Stomach (tissue), 4 donors: ENCODE measurements at regions not wholly inside any gene's neighbourhood (a gene's known extent, or its start where the extent isn't known, plus 50 kb on each side); places are given as distances from the start of the nearest gene placed in this dataset.

Experiments used
- EP300 ChIP-seq: sonication (generic); formaldehyde crosslinking; IDR thresholded peaks from one replicate; pipeline ENCODE4 v1.6.1; 2017; ENCODE audit warnings: antibody characterized with exemption
- TF ChIP-seq, protein P1 (sequence below), 7 experiments: fragments of 450-650 bp in 4 of 7; fragments of 200-600 bp in 3 of 7; sonication (generic) in 3 of 7; IDR thresholded peaks; one replicate each; pipeline ENCODE4 v1.5.1; 2016 to 2019; ENCODE audit warnings: antibody characterized with exemption in 7 of 7, control low read depth in 2 of 7, mild to moderate bottlenecking in 1 of 7

DNA sequence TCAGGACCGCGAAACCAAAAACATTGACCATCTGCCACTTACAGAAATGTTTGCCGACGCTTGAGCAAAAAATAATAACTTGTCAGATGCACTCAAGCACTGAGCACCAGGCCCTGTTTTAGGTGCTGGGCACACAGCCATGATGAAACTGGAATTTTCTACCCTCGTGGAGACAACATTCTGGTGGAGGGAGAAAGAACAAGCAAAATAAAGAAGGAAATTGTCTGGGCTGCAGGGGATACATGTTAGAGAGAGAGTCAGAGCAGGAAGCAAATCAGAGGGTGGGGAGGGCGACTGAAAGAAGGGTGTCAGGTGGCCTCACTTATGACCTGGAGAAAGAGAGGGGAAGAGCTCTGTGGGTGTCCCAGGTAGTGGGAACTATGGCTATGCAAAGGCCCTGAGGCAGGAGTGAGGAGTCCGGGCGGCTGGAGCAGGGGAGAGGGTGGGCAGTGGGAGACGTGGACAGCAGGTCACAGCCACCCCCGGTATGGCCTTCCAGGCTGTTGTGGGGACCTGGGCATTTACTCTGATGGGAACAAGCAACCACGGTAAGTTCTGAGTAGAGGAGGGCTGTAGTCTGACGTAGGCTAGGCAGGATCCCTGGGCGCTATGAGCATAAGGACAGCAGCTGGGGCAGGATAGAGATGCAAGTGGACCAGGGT is 78.8 kb downstream of the MYEOV start:
- no peak for TF ChIP-seq EP300
- TF ChIP-seq, protein P1, sequence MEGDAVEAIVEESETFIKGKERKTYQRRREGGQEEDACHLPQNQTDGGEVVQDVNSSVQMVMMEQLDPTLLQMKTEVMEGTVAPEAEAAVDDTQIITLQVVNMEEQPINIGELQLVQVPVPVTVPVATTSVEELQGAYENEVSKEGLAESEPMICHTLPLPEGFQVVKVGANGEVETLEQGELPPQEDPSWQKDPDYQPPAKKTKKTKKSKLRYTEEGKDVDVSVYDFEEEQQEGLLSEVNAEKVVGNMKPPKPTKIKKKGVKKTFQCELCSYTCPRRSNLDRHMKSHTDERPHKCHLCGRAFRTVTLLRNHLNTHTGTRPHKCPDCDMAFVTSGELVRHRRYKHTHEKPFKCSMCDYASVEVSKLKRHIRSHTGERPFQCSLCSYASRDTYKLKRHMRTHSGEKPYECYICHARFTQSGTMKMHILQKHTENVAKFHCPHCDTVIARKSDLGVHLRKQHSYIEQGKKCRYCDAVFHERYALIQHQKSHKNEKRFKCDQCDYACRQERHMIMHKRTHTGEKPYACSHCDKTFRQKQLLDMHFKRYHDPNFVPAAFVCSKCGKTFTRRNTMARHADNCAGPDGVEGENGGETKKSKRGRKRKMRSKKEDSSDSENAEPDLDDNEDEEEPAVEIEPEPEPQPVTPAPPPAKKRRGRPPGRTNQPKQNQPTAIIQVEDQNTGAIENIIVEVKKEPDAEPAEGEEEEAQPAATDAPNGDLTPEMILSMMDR (IDR thresholded peaks at IDR 0.05) = no peak
